ENCODE measurements at regions not wholly inside any gene's neighbourhood (a gene's known extent, or its start where the extent isn't known, plus 50 kb on each side); places are given as distances from the start of the nearest gene placed in this dataset.

DNA sequence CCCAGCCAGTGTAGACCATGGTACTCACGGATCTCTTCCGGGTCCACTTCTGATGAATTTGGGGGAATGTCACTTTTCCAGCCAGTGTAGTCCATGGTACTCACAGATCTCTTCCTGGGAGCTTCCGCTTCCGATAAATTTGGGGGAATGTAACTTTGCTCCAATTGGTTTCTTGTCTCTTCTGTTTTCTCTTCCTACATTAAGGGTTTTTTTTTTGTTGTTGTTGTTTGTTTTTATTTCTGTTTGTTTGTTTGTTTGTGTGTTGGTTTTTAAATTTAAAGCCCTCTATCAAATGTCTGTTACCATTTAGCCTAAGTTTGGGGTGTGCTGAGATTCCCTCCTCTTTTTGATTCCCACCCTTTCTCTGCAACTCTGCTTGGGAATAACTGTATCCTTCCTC lies 475.8 kb upstream of the FZD8 start:
- intact Hi-C loops (cut with micrococcal nuclease) = no loop called here

DNA sequence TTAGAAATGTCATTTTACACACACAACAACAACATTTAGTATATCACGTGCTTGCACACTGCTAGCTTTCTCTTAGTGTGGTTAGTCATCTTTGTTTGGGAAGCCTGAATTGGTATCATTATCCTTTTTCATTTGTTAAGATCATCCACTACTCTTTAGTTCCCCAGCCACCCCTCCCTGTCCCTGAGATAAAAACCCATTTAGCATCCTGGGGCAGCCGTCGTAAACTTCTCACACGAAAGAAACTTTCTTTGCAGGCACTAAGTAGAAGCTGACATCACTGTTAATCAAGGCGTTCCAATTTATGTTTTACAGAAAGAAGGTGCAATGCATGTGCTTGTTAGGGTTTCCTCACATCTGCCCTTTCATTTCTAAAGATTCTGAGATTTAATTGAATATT lies 475.1 kb upstream of the FZD8 start:
- intact Hi-C loops (cut with micrococcal nuclease) = no loop called here

DNA sequence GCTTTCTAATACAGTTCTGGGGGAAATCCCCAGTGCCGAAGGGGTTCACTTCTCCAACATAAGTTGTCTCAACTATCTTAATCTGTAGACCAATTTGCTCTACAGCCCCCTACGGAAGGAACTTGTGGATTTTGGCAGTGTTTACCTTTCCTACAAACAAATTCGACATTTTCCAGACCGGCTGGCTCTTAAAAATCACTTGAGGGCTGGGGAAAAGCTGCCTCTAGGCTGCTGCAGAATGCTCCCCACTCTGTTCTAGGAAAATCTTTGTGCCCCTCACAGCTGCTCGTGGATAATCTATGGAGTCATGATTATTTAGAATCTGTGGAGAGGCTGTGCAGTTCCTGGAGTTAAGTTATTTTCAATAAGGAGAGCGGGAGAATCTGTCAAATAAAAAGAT lies 474.6 kb upstream of the FZD8 start:
- intact Hi-C loops (cut with micrococcal nuclease) = no loop called here

DNA sequence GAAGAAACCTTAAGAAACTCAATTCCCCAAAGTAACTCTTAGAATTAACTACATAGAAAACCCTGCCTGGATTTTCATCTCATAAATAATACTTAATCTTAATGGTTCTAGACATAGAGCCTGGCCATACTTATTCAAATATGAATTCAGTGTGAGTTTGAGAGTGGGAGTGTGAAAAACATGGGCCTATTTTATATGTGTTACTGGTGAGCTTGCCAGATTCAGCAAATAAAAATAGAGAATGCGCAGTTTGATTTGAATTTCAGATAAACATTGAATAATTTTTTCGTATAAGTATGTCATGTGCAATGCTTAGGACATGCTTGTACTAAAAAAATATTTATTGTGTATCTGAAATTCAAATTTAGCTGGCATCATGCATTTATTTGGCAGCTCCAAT lies 473.9 kb upstream of the FZD8 start:
- intact Hi-C loops (cut with micrococcal nuclease) = no loop called here

DNA sequence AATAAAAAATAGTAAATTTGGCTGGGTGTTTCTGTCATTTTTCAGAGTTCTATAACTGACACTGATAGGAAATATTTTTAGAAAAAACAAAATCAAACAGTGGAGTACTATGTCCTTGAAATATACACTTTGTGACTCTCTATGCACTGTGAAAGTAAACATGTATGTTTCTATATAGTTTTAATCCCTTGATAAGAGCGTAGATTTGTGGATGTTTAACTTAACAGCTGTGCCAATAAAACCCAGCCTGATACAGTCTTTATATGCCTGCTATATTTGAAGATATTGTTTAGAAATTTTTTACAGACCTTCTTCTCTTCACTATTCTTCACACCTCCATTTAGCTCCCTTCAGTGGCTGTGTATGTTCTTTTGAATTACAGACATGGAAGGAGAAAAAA lies 473.3 kb upstream of the FZD8 start:
- intact Hi-C loops (cut with micrococcal nuclease) = no loop called here

DNA sequence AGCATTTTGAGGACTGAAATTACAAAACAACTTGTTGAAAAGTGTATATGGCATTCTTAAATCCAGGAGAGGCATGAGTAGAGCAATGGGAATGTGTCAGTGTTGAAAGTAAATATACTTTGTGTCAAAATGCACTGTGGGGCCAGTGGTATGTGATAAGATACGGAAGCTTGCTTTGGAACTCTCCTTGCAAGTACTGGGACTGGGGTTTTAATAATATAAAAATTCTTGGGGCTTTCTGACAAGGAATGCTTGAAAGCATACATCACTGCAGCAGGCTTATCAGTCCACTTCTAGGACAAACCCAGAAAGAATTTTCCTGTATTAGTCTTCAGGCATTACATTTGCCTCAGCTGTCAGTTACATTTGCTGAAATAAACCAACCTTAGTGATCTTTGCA lies 472.8 kb upstream of the FZD8 start:
- intact Hi-C loops (cut with micrococcal nuclease) = no loop called here

DNA sequence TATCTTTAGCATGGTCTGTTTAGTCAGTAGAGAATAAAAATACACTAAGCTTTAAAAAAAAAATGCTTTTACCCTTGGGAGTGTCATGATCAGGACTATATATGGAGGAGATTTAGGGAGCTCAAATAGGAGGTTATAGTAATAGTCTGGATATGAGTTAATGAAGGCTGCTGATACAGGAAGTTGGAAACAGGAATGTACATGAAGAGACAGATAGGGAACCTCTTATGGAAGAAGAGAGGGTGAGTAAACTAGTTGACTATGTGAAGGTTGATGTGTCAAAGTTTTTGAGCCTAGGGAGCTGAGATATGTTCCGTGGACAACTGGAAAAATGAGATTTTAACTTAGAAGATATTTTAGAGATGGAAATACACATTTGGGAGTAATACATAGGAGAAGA lies 472.0 kb upstream of the FZD8 start:
- intact Hi-C loops (cut with micrococcal nuclease) = no loop called here

DNA sequence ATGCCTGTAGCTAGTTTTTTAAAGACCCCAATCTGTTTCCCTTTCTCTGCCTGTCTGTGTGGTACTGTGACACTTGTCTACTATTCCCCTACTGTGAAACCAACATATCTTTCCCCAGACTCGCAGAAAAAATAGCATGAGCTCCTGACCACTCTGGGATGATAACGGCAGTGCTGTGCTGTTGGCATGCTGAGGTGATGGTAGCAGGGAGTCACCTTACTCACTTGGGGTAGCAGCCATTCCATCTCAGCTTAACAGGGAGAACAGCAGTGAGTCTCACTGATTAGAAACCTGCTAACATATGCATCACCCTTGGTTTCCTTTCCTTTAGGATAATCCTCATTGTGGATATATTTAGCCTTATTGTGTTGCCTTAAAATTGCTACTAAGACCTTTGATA lies 469.6 kb upstream of the FZD8 start:
- intact Hi-C loops (cut with micrococcal nuclease) = no loop called here

DNA sequence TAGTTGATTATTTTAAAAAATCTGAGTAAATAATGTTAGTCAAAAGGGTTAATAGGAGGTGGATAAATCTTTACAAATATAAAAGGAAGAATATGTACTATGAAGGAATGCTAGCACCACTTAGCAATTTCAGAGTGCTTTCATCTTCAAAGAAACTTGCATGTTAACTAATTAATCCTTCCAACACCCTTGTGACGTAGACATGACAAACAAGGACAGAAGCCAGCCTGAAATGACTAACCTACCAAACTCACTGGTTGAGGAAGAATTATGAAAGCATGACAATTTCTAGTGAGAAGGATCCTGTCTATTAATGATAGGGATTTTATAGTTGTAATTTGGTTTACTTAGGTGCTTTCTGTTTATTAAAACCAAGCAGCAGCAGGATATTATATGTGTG lies 468.0 kb upstream of the FZD8 start:
- intact Hi-C loops (cut with micrococcal nuclease) = no loop called here

DNA sequence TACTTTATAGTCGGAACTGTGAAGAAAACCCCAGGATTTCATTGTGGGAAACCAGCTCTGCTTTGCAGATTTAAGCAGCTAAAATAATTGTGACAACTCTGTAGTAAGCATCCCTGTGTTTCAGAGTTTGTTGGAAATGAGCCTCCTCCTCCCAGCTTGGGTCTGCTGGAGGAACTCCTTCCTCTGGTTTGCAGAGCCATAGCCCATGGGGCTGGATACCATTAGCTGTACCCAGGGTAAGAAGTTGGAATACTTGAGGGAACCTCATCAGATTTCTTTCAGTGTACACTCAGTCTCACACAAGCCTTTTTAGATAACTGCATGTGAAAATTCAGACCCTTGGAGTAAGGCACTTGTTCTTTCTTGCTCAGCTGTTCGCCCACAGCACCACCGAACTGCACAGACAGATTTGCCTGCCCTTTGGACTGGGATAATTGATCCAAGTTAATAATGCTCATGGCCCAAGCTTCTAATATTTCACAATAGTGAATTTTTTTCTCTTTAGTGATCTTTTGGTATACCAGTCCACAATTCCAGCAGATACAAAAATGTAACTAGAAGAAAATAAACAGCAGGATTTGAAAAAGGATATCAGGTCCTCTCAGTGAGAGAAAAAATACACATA lies 467.4 kb upstream of the FZD8 start:
- intact Hi-C loops (cut with micrococcal nuclease) = no loop called here

DNA sequence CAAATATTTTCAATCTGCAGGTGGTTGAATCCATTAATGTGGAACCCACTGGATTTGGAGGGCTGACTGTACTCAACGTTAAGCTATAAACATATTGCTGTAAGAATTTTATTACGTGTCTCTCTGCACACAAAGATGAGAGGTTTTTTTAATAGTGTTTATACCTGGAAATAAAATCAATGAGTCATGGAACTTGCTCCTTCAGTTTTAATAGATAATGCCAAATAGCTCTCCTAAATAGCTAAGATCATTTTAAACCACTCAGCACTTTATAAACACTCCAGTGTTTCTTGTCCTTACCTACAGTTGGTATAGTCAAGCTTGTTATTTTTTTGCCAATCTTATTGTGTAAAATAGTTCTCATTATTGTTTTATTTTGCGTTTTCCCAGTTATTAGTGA lies 455.6 kb upstream of the FZD8 start:
- intact Hi-C loops (cut with micrococcal nuclease) = no loop called here

DNA sequence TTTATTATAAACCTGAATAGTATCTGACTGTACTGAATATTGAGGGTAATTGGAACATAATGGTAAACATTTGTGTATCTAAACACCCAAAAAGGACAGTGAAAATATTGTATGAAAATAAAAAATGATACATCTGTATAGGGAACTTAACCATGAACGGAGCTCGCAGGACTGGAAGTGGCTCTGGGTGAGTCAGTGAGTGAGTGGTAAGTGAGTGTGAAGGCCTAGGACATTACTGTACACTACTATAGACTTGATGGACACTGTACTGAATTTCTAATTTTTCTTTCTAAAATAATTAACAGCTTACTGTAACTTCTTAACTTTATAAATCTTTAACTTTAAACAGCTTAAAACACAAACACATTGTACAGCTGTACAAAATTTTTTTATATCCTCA lies 454.5 kb upstream of the FZD8 start:
- intact Hi-C loops (cut with micrococcal nuclease) = no loop called here

DNA sequence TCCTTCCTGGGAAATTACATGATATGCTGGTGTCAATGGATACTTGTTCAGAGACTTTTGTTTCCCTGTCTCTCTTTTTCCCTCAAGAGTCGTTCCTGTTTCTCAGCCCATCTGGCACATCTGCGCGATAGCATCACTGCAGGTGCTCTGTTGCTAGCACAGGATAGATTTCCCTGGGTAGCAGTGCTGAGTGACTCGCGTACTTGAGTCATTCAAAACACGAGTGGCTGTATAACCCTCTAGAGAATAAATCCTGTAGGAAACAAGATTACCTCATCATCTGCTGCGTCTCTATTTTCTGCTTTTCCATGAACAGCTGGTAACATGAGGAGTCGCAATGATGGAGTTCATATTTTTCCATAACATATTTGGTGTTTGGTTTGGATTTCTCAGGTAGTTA lies 452.0 kb upstream of the FZD8 start:
- intact Hi-C loops (cut with micrococcal nuclease) = no loop called here

DNA sequence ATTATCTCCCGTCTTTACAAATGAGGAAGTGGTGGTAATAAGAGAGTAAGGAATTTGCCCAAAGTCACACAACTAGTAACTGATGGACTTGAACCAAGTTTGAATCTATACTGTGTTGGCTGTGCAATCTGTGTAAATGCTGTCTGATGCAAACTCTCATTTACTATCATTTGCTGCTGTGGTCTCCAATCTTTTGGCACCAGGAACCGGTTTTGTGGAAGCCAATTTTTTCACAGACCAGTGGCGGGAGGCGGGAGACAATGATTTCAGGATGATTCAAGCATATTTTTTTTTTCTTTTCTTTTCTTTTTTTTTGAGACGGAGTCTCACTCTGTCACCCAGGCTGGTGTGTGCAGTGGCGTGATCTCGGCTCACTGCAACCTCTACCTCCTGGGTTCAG lies 450.0 kb upstream of the FZD8 start:
- intact Hi-C loops (cut with micrococcal nuclease) = no loop called here

DNA sequence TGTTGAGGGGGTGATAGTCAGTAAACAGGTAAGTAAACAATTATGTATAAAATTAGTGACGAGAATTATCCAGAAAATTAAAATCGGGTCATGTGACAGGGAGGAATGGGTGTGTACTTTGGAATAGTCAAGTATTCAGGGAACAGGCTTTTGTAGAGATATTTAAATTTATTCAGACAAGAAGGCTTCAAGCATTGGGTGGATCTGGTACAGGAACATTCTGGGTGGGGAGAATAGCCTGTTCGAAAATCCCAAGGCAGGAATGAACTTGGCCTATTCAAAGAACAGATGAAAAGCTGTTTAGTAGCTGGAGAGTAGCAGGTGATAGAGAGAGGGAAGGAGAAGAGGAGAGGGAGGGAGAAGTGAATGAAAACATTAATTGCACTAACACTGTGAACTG lies 448.9 kb upstream of the FZD8 start:
- intact Hi-C loops (cut with micrococcal nuclease) = no loop called here

DNA sequence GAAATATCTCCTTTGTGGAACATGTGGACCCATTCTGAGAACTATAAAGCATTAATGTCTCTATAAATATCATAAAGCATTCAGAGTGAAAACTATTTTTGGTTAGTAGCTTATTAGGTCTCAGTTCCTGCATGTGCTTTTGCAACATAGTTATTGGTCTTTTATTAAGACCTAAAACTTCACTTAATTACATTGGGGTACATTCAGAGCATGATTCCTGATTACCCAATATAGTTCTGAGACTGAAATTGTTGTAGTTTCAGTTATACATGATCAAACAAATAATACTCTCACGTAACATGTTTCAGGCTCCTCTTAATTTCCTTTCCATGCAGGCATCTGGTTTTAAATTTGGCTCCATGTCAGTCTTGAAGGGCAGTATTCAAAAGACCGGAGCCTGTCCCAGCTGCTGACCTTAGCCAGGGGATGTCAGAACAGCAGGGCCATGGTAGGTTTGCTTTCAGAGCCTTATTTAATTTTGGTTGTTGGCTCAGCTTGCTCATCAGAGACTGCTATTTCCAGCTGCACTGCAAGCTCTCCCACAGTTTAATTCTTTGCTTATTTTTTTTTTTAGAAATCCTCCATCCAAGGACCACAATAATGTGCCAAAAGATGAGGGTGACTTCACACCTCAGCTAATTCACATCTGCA lies 447.8 kb upstream of the FZD8 start:
- intact Hi-C loops (cut with micrococcal nuclease) = no loop called here

DNA sequence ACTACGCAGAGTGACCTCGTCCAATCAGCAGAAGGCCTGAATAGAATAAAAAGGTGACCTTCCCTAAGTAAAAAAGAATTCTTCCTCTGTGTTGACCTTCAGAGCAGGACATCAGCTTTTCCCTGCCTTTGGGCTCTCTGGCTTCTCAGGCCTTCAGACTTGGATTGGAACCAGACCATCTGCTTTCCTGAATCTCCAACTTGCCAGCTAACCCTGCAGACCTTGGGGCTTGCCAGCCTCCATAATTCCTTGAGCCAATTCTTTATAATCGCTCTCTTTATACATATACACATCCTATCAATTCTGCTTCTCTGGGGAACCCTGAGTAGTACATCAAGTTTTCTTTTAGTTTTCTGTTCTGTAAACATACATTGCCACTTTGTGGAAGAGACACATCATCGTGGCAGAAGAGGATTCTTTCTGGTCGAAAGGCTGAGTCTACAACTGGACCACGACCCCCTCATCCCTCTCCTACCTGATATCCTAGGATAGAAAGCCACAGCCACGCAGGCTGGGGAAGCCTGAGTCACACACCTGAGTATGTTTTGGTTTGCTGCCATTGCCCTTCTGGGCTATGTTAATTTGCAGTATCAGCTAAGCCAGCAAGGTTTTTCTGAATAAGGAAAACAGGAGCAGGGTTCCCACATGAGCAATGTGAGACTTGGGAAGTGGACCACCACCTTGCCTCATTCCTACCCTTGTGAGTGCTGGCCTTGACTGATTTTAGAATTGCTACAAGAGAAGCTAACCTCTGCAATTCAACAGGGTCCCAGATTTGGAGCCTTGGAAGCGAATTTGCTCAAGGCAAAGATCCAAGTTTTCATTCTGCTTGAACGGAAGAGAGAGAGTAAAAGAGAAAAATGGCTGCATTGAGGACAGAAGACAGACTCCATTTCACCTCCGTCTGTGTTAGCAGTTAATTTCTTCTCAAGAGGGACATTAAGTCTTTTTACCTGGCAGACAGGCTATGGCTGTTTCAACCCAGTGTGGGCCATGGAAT lies 445.2 kb upstream of the FZD8 start:
- intact Hi-C loops (cut with micrococcal nuclease) = no loop called here

DNA sequence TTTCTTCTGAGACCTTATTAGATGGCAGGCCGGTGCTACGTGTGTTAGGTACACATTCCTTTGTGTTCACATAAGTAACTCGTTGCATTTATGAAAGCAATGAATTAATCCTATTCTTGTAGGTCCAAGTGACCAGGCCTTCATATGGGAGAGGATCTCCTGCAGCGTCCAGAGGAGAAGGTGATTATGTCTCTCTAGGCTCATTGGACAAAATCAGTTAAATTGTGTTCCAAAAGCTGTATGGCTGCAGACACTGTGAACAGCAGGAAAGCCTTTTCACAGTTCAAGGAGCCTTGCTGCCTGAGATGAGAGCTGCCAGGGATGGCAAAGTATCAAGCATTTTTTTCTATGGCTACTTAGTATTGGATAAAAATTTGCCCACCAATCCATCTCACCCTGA lies 433.1 kb upstream of the FZD8 start:
- intact Hi-C loops (cut with micrococcal nuclease) = no loop called here

DNA sequence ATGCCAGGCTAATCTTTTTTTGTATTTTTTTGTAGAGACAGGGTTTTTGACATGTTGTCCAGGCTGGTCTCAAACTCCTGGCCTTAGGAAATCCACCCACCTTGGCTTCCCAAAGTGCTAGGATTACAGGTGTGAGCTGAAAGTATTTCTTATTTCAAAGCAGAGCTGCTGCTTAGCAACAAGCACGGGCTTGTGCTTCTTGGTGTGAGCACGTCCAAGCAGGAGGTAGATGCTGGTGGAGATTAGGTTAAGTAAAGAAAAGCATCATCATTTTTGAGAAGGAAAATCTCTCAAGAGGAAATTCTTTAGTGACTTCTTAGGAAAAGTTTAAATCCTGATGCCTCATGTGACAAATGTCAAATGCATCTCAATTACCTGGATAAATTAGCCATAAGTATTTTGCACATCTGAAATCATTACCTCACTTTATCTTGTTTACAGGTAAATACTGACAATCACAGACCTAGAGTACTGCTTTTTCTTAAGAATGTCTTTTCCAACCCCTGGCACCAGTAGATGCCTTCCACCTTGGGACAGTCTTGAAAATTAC lies 431.8 kb upstream of the FZD8 start:
- intact Hi-C loops (cut with micrococcal nuclease) = no loop called here

DNA sequence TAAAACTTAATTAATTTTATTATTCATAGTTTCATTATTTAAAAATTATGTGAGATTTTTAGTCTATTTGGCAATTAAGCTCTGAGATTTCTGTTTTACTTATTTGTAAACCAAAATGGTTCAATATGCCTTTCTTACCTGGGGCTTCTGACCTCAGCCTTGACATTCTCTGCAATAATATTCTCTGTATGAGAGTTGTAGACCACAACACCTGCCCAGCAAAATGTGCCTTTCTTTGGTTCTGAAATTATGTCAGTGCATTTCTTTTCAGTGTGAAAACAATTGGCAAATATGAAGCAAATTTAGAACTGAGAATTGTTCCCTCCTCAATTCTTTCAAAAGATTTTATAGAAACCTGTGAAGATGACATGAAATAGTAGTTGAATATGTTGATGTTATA lies 426.4 kb upstream of the FZD8 start:
- intact Hi-C loops (cut with micrococcal nuclease) = no loop called here

DNA sequence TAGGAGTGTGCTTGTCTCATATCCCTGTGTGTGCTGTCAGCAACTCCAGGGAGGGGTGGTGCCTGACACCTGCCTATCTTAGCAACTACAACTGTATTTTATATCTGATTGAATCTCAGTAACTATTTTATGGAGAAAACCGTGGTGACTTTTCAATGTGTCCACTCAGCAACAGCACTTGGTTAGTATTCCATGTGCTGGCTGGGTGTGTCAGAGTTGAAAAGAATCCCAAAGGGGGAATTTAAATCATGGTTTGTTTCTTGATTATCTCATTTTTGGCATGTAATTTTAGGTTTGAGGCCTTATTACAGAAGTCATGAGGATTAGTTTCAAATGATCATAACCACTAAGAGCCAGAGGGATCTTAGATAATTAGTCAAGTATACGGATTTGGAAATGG lies 425.7 kb upstream of the FZD8 start:
- intact Hi-C loops (cut with micrococcal nuclease) = no loop called here

DNA sequence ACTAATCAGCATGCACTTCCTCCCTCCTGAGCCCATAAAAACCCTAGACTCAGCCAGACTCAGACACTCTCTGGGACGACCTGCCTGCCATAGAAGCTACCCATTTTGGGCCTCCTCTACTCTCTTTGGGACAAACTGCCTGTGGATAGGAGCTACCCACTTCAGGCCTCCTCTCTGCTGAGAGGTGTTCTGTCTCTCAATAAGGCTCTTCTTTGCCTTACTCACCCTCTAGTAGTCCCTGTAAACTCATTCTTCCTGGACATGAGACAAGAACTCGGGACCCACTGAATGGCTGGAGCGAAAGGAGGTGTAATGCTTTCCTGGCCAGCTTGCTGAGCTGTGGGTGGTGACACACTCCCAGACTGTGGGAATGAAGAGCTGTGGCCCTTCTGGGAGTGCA lies 424.8 kb upstream of the FZD8 start:
- intact Hi-C loops (cut with micrococcal nuclease) = no loop called here

Data from T-helper 1 cell treated with Interleukin-12 subunit alpha and Interleukin-12 subunit beta and Interleukin-4 antibody, amounts not matched to agents 30 ng/mL and 1 ng/mL, for 36 hours (primary cell).